Upper lobe of left lung (tissue), 6 donors: ENCODE measurements at regions not wholly inside any gene's neighbourhood (a gene's known extent, or its start where the extent isn't known, plus 50 kb on each side); places are given as distances from the start of the nearest gene placed in this dataset.

Source experiments
- ATAC-seq, 2 donors: fragments of 200-7000 bp; cut with Tn5 transposase; one replicate each; pipeline ENCODE4 v1.9.1; 2022; ENCODE audit warnings: mild to moderate bottlenecking in 2 of 2, moderate library complexity in 2 of 2; ENCODE audit not compliant: low FRiP score in 2 of 2
- DNase-seq, 2 donors: peaks; one replicate each; pipeline ENCODE4 v3.0.0-alpha.2; 2019 to 2020
- H3K27ac ChIP-seq, 4 donors: fragments of 200-600 bp; sonication (generic); one replicate each; pipeline ENCODE4 v1.5.1; 2016 to 2019
- H3K27me3 ChIP-seq, 4 donors: fragments of 200-600 bp; sonication (generic); one replicate each; pipeline ENCODE4 v1.5.1; 2017 to 2019
- H3K36me3 ChIP-seq, 4 donors: fragments of 200-600 bp; sonication (generic); one replicate each; pipeline ENCODE4 v1.5.1; 2016 to 2019
- H3K4me1 ChIP-seq, 4 donors: fragments of 200-600 bp; sonication (generic); one replicate each; pipeline ENCODE4 v1.5.1; 2018 to 2019
- H3K4me3 ChIP-seq, 4 donors: fragments of 200-600 bp; sonication (generic); one replicate each; pipeline ENCODE4 v1.5.1; 2017 to 2019; ENCODE audit warnings: mild to moderate bottlenecking in 2 of 4, moderate library complexity in 1 of 4
- H3K9me3 ChIP-seq, 4 donors: fragments of 200-600 bp; sonication (generic); one replicate each; pipeline ENCODE4 v1.5.1; 2018 to 2019
- EP300 ChIP-seq, 4 donors: sonication (generic); formaldehyde crosslinking; IDR thresholded peaks; one replicate each; pipeline ENCODE4 v1.5.1; 2017; ENCODE audit warnings: antibody characterized with exemption in 4 of 4, control low read depth in 2 of 4
- POLR2A ChIP-seq, 4 donors: fragments of 450-650 bp; IDR thresholded peaks; one replicate each; pipeline ENCODE4 v1.5.1; 2016 to 2017; ENCODE audit warnings: antibody characterized with exemption in 4 of 4, mild to moderate bottlenecking in 2 of 4
- POLR2AphosphoS5 ChIP-seq, 2 donors: sonication (generic); formaldehyde crosslinking; IDR thresholded peaks; one replicate each; pipeline ENCODE4 v1.5.1; 2017; ENCODE audit warnings: antibody characterized with exemption in 2 of 2
- WGBS, 2 donors: methylation state at CpG; one replicate each; pipeline ENCODE4 v1.1.5; 2017 to 2018; 5-methylcytosine and 5-hydroxymethylcytosine counted together
- TF ChIP-seq, protein P1 (sequence below), 6 experiments: fragments of 450-650 bp in 4 of 6; fragments of 200-600 bp in 2 of 6; sonication (generic) in 2 of 6; IDR thresholded peaks; one replicate each; pipeline ENCODE4 v1.5.1; 2016 to 2019; ENCODE audit warnings: antibody characterized with exemption in 6 of 6
- donor health status: DM: no; HTN: no; CAD: no; lungs with moderate emphysema.
- donor health status: DM: no; HTN: yes; CAD: no; lungs with severe emphysema.

GRCh38 chr7:17444151-17444550 is 145.7 kb downstream of the AHR start:
- TF ChIP-seq, protein P1, sequence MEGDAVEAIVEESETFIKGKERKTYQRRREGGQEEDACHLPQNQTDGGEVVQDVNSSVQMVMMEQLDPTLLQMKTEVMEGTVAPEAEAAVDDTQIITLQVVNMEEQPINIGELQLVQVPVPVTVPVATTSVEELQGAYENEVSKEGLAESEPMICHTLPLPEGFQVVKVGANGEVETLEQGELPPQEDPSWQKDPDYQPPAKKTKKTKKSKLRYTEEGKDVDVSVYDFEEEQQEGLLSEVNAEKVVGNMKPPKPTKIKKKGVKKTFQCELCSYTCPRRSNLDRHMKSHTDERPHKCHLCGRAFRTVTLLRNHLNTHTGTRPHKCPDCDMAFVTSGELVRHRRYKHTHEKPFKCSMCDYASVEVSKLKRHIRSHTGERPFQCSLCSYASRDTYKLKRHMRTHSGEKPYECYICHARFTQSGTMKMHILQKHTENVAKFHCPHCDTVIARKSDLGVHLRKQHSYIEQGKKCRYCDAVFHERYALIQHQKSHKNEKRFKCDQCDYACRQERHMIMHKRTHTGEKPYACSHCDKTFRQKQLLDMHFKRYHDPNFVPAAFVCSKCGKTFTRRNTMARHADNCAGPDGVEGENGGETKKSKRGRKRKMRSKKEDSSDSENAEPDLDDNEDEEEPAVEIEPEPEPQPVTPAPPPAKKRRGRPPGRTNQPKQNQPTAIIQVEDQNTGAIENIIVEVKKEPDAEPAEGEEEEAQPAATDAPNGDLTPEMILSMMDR (IDR thresholded peaks at IDR 0.05): no peak
- no peak for TF ChIP-seq POLR2AphosphoS5 (IDR thresholded peaks at IDR 0.05)
- TF ChIP-seq POLR2A (IDR thresholded peaks at IDR 0.05): no peak
- TF ChIP-seq EP300 (IDR thresholded peaks at IDR 0.05): no peak
- Histone ChIP-seq H3K9me3 (peaks cover 3 to 9% (median 6%) of the 10 kb centered on the region in 4 donors), H3K4me1 (peaks cover 0 to 5% (median 2%) of the 10 kb centered on the region in 4 donors), H3K27me3 (no peaks in the 10 kb centered on the region), H3K27ac (no peak overlapping the region), H3K4me3 (no peak overlapping the region), H3K36me3 (no peaks in the 10 kb centered on the region)
- DNase-seq (no peak), ATAC-seq (no peak)
- 78 to 83% methylated on average over 2 of the region's 2 CpGs for WGBS, 2 donors

DNA sequence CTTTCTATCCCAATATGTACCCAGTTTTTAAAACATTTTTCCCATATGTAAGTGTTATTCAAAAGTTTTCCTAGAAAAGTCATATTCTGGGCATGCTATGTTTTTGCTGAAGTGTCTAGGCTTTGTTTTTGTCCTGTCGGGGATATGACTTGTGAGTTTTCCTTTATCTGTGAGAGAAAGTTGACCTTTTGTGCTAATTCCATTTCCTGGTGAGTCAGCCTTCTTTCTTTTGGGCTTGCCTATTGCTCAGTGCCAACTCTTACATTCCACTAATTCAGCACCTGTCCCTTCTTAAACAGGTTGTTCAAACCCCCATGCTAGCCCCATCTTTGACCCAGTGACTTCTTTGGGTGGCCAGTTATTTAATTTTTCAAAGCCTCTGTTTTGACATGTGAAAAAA is 146.2 kb downstream of the AHR start:
- DNase-seq (no peak), ATAC-seq (no peak)
- Histone ChIP-seq H3K27me3 (no peaks in the 10 kb centered on the region), H3K4me1 (peaks cover 0 to 5% (median 2%) of the 10 kb centered on the region in 4 donors), H3K27ac (no peak overlapping the region), H3K4me3 (no peak overlapping the region), H3K9me3 (peaks cover 3 to 9% (median 6%) of the 10 kb centered on the region in 4 donors), H3K36me3 (no peaks in the 10 kb centered on the region)
- WGBS, 2 donors: 14 to 31% methylated on average over 1 of the region's 1 CpG
- TF ChIP-seq POLR2A (IDR thresholded peaks at IDR 0.05): no peak
- TF ChIP-seq, protein P1 (IDR thresholded peaks at IDR 0.05): no peak
- no peak for TF ChIP-seq EP300 (IDR thresholded peaks at IDR 0.05)
- TF ChIP-seq POLR2AphosphoS5 (IDR thresholded peaks at IDR 0.05): no peak

GRCh38 chr7:17446340-17446739 is 147.9 kb downstream of the AHR start:
- Histone ChIP-seq H3K27me3 (no peaks in the 10 kb centered on the region), H3K27ac (no peak overlapping the region), H3K9me3 (peaks cover 3 to 9% (median 6%) of the 10 kb centered on the region in 4 donors), H3K4me3 (no peak overlapping the region), H3K36me3 (no peaks in the 10 kb centered on the region), H3K4me1 (peaks cover 0 to 5% (median 2%) of the 10 kb centered on the region in 4 donors)
- no peak for DNase-seq
- 63 to 86% methylated on average over 4 of the region's 4 CpGs for WGBS, 2 donors
- ATAC-seq: no peak
- TF ChIP-seq EP300 (IDR thresholded peaks at IDR 0.05) (no peak), POLR2A (IDR thresholded peaks at IDR 0.05) (no peak), POLR2AphosphoS5 (IDR thresholded peaks at IDR 0.05) (no peak)
- TF ChIP-seq, protein P1 (IDR thresholded peaks at IDR 0.05): no peak

GRCh38 chr7:17447728-17448478 is 149.5 kb downstream of the AHR start:
- WGBS, 2 donors: 90 to 100% methylated on average over 1 of the region's 1 CpG
- ATAC-seq (no peak), DNase-seq (no peak)
- no peaks in the 10 kb centered on the region for H3K27me3 ChIP-seq
- no peaks in the 10 kb centered on the region for H3K36me3 ChIP-seq
- peaks cover 3 to 9% (median 6%) of the 10 kb centered on the region in 4 donors for H3K9me3 ChIP-seq
- no peak overlapping the region for H3K4me3 ChIP-seq
- no peak overlapping the region for H3K27ac ChIP-seq
- no peak for TF ChIP-seq EP300 (IDR thresholded peaks at IDR 0.05)
- peaks cover 0 to 5% (median 2%) of the 10 kb centered on the region in 4 donors for H3K4me1 ChIP-seq

DNA sequence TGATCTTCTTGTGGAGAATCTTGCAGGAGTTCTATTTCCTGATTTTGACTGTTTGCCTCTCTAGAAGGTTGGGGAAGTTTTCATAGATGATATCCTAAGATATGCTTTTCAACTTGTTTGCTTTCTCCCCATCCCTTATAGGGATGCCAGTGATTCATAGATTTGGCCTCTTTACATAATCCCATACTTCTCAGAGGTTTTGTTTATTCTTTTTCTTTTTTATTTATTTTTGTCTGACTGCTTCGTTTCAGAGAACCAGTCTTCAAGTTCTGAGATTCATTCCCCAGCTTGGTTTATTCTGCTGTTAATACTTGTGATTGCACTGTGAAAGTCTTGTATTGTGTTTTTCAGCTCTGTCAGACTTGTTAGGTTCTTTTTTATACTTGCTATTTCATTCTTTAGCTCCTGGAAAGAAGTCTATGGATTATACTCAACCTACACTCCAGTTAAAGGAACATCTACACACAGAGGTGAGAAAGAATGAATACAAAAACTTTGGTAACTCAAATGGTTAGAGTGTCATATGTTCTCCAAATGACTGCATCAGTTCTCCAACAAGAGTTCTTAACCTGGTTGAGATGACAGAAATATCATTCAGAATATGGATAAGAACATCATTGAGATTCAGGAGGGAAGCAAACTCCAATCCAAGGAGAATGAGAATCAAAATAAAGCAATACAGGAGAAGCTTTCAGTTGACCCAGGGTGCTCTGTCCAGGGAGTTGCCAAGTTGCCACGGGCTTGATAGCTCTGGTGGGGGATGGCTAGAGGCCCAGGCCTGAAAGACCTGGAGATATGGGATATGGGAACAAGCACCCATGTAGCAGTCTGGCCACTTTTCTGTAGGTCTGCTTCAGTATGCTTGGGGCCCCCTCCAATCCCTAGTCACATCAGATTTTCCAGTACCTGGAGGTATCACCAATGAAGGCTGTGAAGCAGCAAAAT is 150.3 kb downstream of the AHR start:
- WGBS, 2 donors: 64 to 70% methylated on average over 2 of the region's 2 CpGs
- Histone ChIP-seq H3K9me3 (peaks cover 3 to 9% (median 6%) of the 10 kb centered on the region in 4 donors), H3K4me1 (peaks cover 0 to 5% (median 2%) of the 10 kb centered on the region in 4 donors), H3K4me3 (no peak overlapping the region), H3K36me3 (no peaks in the 10 kb centered on the region), H3K27ac (no peak overlapping the region), H3K27me3 (no peaks in the 10 kb centered on the region)
- TF ChIP-seq POLR2AphosphoS5 (IDR thresholded peaks at IDR 0.05) (no peak), EP300 (IDR thresholded peaks at IDR 0.05) (no peak), POLR2A (IDR thresholded peaks at IDR 0.05) (no peak)
- TF ChIP-seq, protein P1 (IDR thresholded peaks at IDR 0.05): no peak
- DNase-seq (no peak), ATAC-seq (no peak)
